ENCODE measurements at regions not wholly inside any gene's neighbourhood (a gene's known extent, or its start where the extent isn't known, plus 50 kb on each side); places are given as distances from the start of the nearest gene placed in this dataset.

- no peak for TF ChIP-seq POLR2A (IDR thresholded peaks at IDR 0.05)
- TF ChIP-seq CTCF (IDR thresholded peaks at IDR 0.05) = no peak
Observed at GRCh38 chr10:37680243-37680683, 177.1 kb downstream of the ZNF248 start.

Data from uterus (tissue), 2 donors.